Activated CD8-positive, alpha-beta T cell treated with anti-CD3 and anti-CD28 coated beads for 36 hours (primary cell): ENCODE measurements at regions not wholly inside any gene's neighbourhood (a gene's known extent, or its start where the extent isn't known, plus 50 kb on each side); places are given as distances from the start of the nearest gene placed in this dataset.

Source experiments
- ATAC-seq: fragments of 200-7000 bp; cut with Tn5 transposase; one replicate; pipeline ENCODE4 v1.10.0; 2021; ENCODE audit warnings: mild to moderate bottlenecking, moderate library complexity
- CTCF ChIA-PET: fragments of 350-600 bp; sonication (Branson Sonifier 250); formaldehyde crosslinking; loops from one replicate; lab custom pipeline; 2021; ENCODE audit warnings: antibody characterized with exemption; lab: Charles Lee
- POLR2A ChIA-PET: fragments of 350-600 bp; sonication (Branson Sonifier 250); formaldehyde crosslinking; loops from one replicate; lab custom pipeline; 2021; ENCODE audit warnings: antibody characterized with exemption; lab: Charles Lee
- DNase-seq: peaks from one replicate; pipeline ENCODE4 v3.0.0-alpha.2; 2020
- H3K27ac Mint-ChIP-seq: one replicate; pipeline ENCODE4 v1.8.0; 2021; ENCODE audit warnings: mild to moderate bottlenecking, mixed read lengths
- H3K27me3 Mint-ChIP-seq: one replicate; pipeline ENCODE4 v1.8.0; 2021; ENCODE audit warnings: mixed read lengths
- H3K36me3 Mint-ChIP-seq: one replicate; pipeline ENCODE4 v1.8.0; 2021; ENCODE audit warnings: low read depth, mixed read lengths
- H3K4me1 Mint-ChIP-seq: one replicate; pipeline ENCODE4 v1.8.0; 2021; ENCODE audit warnings: low read depth, mixed read lengths
- H3K4me3 Mint-ChIP-seq: one replicate; pipeline ENCODE4 v1.8.0; 2021; ENCODE audit warnings: mild to moderate bottlenecking, moderate library complexity, mixed read lengths
- H3K9me3 Mint-ChIP-seq: one replicate; pipeline ENCODE4 v1.8.0; 2021; ENCODE audit warnings: mixed read lengths
- CTCF ChIP-seq: fragments of 200-600 bp; IDR thresholded peaks from one replicate; pipeline ENCODE4 v1.8.0; 2022; ENCODE audit warnings: antibody characterized with exemption, mild to moderate bottlenecking
- intact Hi-C: fragments of 100-400 bp; cut with micrococcal nuclease; formaldehyde crosslinking; loops from one replicate; pipeline ENCODE4 v1.10.0; 2022

DNA sequence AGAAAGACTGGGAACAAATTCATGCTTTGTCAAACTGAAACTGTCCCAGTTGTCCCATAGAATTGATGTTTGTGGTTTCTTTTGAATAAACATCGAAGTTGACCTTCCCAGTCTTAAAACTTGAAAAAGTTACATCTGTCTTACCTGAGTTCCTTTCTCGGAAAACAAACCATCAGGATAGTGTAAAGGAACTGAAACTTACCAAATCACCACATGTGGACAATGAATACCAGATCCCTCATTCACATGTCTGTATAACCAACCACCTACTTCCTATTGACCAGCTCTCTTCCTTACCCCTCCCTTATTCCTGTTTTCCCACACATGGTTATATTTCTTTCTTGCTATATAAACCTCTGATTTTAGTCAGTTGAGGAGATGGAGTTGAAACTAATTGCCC lies 791.7 kb upstream of the PCDH20 start:
- Mint-ChIP-seq H3K36me3 (no peaks in the 10 kb centered on the region), H3K4me1 (no peaks in the 10 kb centered on the region), H3K27me3 (no peaks in the 10 kb centered on the region), H3K4me3 (no peak overlapping the region), H3K9me3 (peaks cover 20% of the 10 kb centered on the region), H3K27ac (no peak overlapping the region)
- no peak for DNase-seq
- intact Hi-C loops: no loop called here
- no peak for TF ChIP-seq CTCF
- CTCF ChIA-PET: no interaction called here
- no peak for ATAC-seq
- POLR2A ChIA-PET: no interaction called here

DNA sequence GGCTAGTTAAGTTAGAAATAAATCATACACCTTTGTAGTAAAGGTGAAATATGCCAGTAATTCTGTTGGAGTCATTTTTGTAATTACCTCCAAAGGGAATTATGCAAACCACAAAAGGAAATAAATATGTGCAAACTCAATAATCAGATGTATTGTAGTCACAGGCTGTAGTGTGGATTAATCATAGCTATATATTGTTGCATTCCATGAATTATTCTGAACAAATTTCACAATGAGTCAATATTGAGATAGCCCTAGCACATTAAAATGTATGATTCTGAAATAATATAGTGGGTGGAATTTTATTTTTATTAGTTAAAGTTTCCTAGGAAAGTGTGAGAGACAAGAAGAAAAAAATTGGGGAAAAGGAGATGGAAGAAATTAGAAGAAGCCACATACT lies 790.5 kb upstream of the PCDH20 start:
- intact Hi-C loops: no loop called here

GRCh38 chr13:62205273-62205672 lies 789.6 kb upstream of the PCDH20 start:
- no peaks in the 10 kb centered on the region for H3K4me1 Mint-ChIP-seq
- ATAC-seq: no peak
- DNase-seq: no peak
- ChIA-PET POLR2A (no interaction called here), CTCF (no interaction called here)
- H3K27me3 Mint-ChIP-seq: no peaks in the 10 kb centered on the region
- intact Hi-C loops: no loop called here
- no peak overlapping the region for H3K4me3 Mint-ChIP-seq
- H3K36me3 Mint-ChIP-seq: no peaks in the 10 kb centered on the region
- no peak for TF ChIP-seq CTCF
- peaks cover 28% of the 10 kb centered on the region for H3K9me3 Mint-ChIP-seq
- no peak overlapping the region for H3K27ac Mint-ChIP-seq

More for the DNA sequence above, 790.5 kb upstream of the PCDH20 start:
- Mint-ChIP-seq H3K4me3 (no peak overlapping the region), H3K27ac (no peak overlapping the region), H3K36me3 (no peaks in the 10 kb centered on the region), H3K9me3 (peaks cover 24% of the 10 kb centered on the region), H3K27me3 (no peaks in the 10 kb centered on the region), H3K4me1 (no peaks in the 10 kb centered on the region)
- TF ChIP-seq CTCF: no peak
- POLR2A ChIA-PET: no interaction called here
- ATAC-seq: no peak
- CTCF ChIA-PET: no interaction called here
- no peak for DNase-seq

DNA sequence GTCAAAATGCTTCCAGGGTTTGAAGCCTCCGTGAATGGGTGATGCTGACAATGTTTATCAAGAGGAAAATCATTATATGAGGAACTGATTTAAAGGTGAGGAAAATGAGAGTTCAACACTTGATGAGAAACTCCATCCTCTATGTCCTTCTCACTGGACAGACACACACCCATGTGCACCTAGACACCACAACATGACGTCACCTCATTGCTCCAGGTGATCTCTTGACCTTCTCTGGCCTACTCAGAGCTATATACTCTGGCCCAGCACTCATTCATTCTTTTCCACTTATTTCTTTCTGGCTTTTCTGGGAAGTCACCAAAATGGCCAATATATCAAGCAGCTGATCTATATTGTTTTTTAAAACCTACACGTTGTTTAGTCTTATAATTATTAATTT lies 778.7 kb upstream of the PCDH20 start:
- no peak for ATAC-seq
- Mint-ChIP-seq H3K27me3 (no peaks in the 10 kb centered on the region), H3K27ac (no peak overlapping the region), H3K36me3 (no peaks in the 10 kb centered on the region), H3K4me1 (no peaks in the 10 kb centered on the region), H3K4me3 (no peak overlapping the region), H3K9me3 (peaks cover 1% of the 10 kb centered on the region)
- intact Hi-C loops: no loop called here
- CTCF ChIA-PET: no interaction called here
- no peak for DNase-seq
- TF ChIP-seq CTCF: no peak
- POLR2A ChIA-PET: interaction anchor here (0.7 kb wide), 1 partner anchor 151 kb away, joined by 3 read pairs; no protein-coding TSS in a partner anchor

DNA sequence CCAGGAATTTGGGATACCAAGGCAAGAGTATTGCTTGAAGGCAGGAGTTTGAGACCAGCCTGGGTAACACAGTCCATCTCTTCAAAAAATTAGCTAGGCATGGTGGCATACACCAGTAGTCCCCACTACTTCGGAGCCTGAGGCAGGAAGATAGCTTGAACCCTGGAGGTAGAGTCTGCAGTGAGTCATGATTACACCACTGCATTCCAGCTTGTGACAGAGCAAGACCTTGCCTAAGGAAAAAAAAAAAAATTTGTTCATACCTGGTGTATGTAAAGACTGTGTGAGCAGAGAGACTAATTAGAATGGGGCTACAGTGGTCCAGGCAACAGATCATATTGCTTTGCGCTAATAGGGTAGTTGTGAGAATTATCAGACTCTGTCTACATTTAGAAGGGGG lies 778.3 kb upstream of the PCDH20 start:
- Mint-ChIP-seq H3K36me3 (no peaks in the 10 kb centered on the region), H3K9me3 (peaks cover 1% of the 10 kb centered on the region), H3K4me1 (no peaks in the 10 kb centered on the region), H3K4me3 (no peak overlapping the region), H3K27ac (no peak overlapping the region), H3K27me3 (no peaks in the 10 kb centered on the region)
- CTCF ChIA-PET: no interaction called here
- intact Hi-C loops: no loop called here
- DNase-seq: no peak
- POLR2A ChIA-PET: no interaction called here
- no peak for ATAC-seq
- no peak for TF ChIP-seq CTCF
